Neural progenitor cell (in vitro differentiated cells): ENCODE measurements at regions not wholly inside any gene's neighbourhood (a gene's known extent, or its start where the extent isn't known, plus 50 kb on each side); places are given as distances from the start of the nearest gene placed in this dataset.

ENCODE experiments used
- CTCF ChIP-seq: fragments of 200-600 bp; sonication (generic); IDR thresholded peaks from 2 replicates; pipeline ENCODE4 v1.5.1; 2017; ENCODE audit warnings: antibody characterized with exemption, mild to moderate bottlenecking
- EZH2phosphoT487 ChIP-seq: fragments of 200-600 bp; sonication (generic); IDR thresholded peaks from 2 replicates; pipeline ENCODE4 v1.6.1; 2017; ENCODE audit warnings: antibody characterized with exemption

DNA sequence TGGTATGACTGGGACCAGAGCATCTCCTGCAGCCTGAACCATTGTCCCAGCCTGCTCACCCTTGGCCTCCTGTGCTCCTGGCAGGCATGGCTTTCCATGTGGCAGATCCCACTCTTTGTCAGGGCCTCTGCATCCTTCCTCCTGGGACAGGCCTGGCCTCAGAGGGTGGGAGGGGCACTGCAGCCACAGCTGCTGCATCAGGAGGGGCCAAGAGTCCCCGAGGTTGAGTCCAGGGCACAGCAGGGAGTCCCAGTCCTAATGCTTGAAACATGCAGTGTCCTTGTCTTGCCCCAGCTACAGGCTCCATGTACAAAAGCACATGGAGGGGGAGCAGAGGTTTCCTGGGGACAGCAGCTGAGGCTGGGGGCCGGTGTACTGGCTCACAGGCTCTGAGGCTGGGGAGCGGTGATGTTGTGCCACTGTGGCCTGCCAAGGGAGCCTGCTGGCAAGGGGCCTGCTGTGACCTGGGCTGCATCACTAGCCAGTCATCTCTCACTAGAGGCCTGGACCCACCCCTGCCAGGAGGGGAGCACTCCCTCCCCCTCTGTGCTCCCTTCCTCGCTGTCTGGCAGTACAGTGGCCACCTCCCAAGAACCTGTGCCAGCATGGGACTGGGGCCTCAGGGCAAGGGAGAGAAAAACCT is 144.8 kb downstream of the ZNF248 start:
- TF ChIP-seq CTCF (no peak), EZH2phosphoT487 (no peak)
